ENCODE measurements at regions not wholly inside any gene's neighbourhood (a gene's known extent, or its start where the extent isn't known, plus 50 kb on each side); places are given as distances from the start of the nearest gene placed in this dataset.

- TF ChIP-seq CTCF (IDR thresholded peaks at IDR 0.05): no peak
- no peak for TF ChIP-seq POLR2A (IDR thresholded peaks at IDR 0.05)
- no peak for TF ChIP-seq POLR2AphosphoS5 (IDR thresholded peaks at IDR 0.05)
Measured at GRCh38 chr12:19912991-19913390, 455.3 kb upstream of the PDE3A start.

All from suprapubic skin (tissue), 4 donors.